Lower leg skin (tissue), 4 donors: ENCODE measurements at regions not wholly inside any gene's neighbourhood (a gene's known extent, or its start where the extent isn't known, plus 50 kb on each side); places are given as distances from the start of the nearest gene placed in this dataset.
"Not testable (repeated sequence)": the region's sequence is repeated elsewhere in the genome, so short reads cannot be mapped to it uniquely, and the experiment has no call there.

Source experiments
- DNase-seq, 2 donors: peaks; one replicate each; pipeline ENCODE4 v3.0.0-alpha.2; 2019; ENCODE audit warnings: low spot score in 2 of 2
- H3K4me3 ChIP-seq: fragments of 200-600 bp; sonication (generic); 2 replicates; pipeline ENCODE4 v1.5.1; 2017; ENCODE audit warnings: mild to moderate bottlenecking, low read depth; ENCODE audit not compliant: poor library complexity, severe bottlenecking
- CTCF ChIP-seq, 3 donors: fragments of 450-650 bp; IDR thresholded peaks; one replicate each; pipeline ENCODE4 v1.5.1; 2016; ENCODE audit warnings: antibody characterized with exemption in 3 of 3, mild to moderate bottlenecking in 3 of 3, moderate library complexity in 2 of 3
- POLR2A ChIP-seq, 2 donors: fragments of 450-650 bp; IDR thresholded peaks; one replicate each; pipeline ENCODE4 v1.6.1; 2016 to 2017; ENCODE audit warnings: antibody characterized with exemption in 2 of 2, mild to moderate bottlenecking in 1 of 2, moderate library complexity in 1 of 2
- WGBS, 2 donors: methylation state at CpG; one replicate each; pipeline ENCODE4 v1.1.5; 2018; 5-methylcytosine and 5-hydroxymethylcytosine counted together
- intact Hi-C: fragments of 100-400 bp; cut with DNase I; formaldehyde crosslinking; loops from one replicate; pipeline ENCODE4 v1.15.0; 2023; ENCODE audit warnings: low total_unique reads

GRCh38 chr16:21520134-21521047 lies 79.0 kb upstream of the METTL9 start:
- peak overlapping the region; percentile 66 for H3K4me3 ChIP-seq
- TF ChIP-seq POLR2A (IDR thresholded peaks at IDR 0.05): peak in 1 of 2 donors; percentile 59
- DNase-seq: peak; percentile 93 to 100
- WGBS, 2 donors: 5 to 11% methylated on average over 26 to 57 of the region's 101 CpGs
- intact Hi-C loops: not testable (repeated sequence)

GRCh38 chr16:21521048-21521389 lies 78.4 kb upstream of the METTL9 start:
- DNase-seq, intact Hi-C loops, H3K4me3 ChIP-seq: not testable (repeated sequence)
- 65 to 70% methylated on average over 8 of the region's 8 CpGs for WGBS, 2 donors

GRCh38 chr16:21521390-21522143 lies 77.8 kb upstream of the METTL9 start:
- TF ChIP-seq CTCF (IDR thresholded peaks at IDR 0.05): peak in 1 of 3 donors; percentile 46
- WGBS, 2 donors: 48 to 59% methylated on average over 11 to 22 of the region's 24 CpGs
- DNase-seq, H3K4me3 ChIP-seq, intact Hi-C loops: not testable (repeated sequence)

DNA sequence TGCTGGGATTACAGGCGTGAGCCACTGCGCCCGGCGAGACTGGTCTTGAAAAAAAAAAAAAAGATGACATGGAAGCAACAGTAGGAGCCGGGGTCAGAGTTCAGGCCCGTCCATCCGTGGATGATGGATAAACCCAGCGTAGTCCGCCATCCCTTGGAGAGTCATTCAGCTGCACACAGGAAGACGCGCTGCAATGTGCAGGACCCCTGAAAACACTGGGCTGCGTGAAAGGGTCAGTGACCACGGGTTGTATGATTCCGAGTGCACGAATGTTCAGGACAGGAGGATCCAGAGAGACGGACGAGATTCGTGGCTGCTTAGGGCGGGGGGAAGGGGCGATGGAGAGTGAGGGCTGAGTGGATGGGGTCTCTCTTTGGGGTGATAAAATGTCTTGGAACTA lies 76.5 kb upstream of the METTL9 start:
- WGBS, 2 donors: 94 to 95% methylated on average over 20 of the region's 20 CpGs
- DNase-seq, H3K4me3 ChIP-seq, intact Hi-C loops: not testable (repeated sequence)

DNA sequence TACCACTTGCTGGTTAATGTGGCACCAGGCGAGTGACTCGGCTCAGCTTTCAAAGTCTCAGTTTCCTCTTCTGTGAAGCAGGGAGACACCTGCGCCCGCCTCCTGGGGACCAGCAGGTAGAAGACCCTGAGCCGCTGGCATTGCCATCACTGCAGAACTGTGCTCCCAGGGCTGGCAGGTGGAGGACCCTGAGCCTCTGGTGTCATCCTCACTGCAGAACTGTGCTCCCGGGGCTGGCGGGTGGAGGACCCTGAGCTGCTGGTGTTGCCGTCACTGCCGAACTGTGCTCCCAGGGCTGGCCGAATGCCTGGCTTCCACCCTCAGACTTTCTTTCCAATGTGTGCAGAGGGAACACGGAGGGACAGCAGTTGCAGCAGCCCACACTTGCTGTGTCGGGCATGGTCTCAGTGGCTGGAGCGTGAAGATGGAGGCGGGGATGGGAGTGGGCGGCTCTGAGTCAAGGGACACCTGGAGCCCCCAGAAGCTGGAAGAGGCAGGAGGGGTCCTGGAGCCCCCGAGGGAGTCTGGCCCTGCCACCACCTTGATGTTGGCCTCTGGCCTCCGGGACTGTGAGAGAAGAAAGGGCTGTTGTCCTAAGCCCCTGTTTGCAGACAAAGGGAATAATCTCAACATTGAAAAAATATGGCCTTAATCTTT lies 75.8 kb upstream of the METTL9 start:
- intact Hi-C loops: no loop called here
- H3K4me3 ChIP-seq: no peak overlapping the region
- no peak for DNase-seq
- 84 to 90% methylated on average over 17 of the region's 17 CpGs for WGBS, 2 donors
- no peak for TF ChIP-seq CTCF (IDR thresholded peaks at IDR 0.05)
- no peak for TF ChIP-seq POLR2A (IDR thresholded peaks at IDR 0.05)

DNA sequence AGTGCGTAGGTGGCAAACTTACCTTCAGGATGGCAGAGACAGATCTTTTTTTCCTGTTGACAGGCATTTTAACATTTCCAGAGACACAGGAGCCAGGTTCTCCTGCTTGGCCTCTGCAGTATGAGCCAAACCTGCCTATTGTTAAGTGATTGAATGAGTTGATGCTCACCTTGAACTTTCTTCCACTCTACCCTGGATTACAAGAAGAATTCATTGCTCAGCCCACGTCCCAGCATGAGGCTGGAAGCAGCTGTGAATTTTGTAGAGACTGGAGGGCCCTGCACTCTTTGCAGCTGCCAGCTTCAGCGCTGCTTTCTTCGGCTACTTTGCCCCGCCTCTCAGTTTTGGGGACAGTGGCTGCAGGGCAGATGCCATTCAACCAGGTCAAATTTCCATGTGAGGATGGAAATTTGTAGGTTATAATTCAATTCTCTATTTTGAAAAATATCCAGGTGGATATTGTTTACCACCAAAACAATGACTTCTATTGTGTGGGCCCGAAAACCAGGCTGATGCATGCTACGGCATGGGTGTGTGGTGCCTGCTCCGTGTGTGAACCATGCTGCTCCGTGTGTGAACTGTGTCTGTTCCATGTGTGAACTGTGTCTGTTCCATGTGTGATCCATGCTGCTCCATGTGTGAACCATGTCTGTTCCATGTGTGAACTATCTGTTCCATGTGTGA lies 75.2 kb upstream of the METTL9 start:
- intact Hi-C loops: no loop called here
- no peak overlapping the region for H3K4me3 ChIP-seq
- WGBS, 2 donors: 92 to 96% methylated on average over 9 of the region's 9 CpGs
- DNase-seq: no peak
- no peak for TF ChIP-seq CTCF (IDR thresholded peaks at IDR 0.05)
- TF ChIP-seq POLR2A (IDR thresholded peaks at IDR 0.05): no peak

DNA sequence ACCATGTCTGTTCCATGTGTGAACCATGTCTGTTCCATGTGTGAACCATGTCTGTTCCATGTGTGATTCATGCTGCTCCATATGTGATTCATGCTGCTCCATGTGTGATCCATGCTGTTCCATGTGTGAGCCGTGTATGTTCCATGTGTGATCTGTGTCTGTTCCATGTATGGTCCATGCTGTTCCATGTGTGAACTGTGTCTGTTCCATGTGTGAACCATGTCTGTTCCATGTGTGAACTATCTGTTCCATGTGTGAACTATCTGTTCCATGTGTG lies 74.7 kb upstream of the METTL9 start:
- WGBS, 2 donors: 96 to 100% methylated on average over 1 of the region's 1 CpG
- DNase-seq, intact Hi-C loops, H3K4me3 ChIP-seq: not testable (repeated sequence)
